Neural progenitor cell (in vitro differentiated cells): ENCODE measurements at regions not wholly inside any gene's neighbourhood (a gene's known extent, or its start where the extent isn't known, plus 50 kb on each side); places are given as distances from the start of the nearest gene placed in this dataset.

ENCODE experiments used
- DNase-seq: peaks from one replicate; pipeline ENCODE4 v3.0.0-alpha.2; 2016; ENCODE audit warnings: low spot score
- H2AFZ ChIP-seq: fragments of 200-600 bp; sonication (generic); replicated peaks from 2 replicates; pipeline ENCODE4 v1.6.1; 2016; ENCODE audit warnings: antibody characterized with exemption
- H3F3A ChIP-seq: fragments of 200-600 bp; sonication (generic); 2 replicates; pipeline ENCODE4 v1.6.1; 2016; ENCODE audit warnings: antibody characterized with exemption, low read depth
- H3K27ac ChIP-seq: fragments of 200-600 bp; sonication (generic); 2 replicates; pipeline ENCODE4 v1.5.1; 2016; ENCODE audit warnings: mild to moderate bottlenecking
- H3K27me3 ChIP-seq: fragments of 200-600 bp; sonication (generic); 2 replicates; pipeline ENCODE4 v1.6.1; 2016; ENCODE audit warnings: mild to moderate bottlenecking, moderate library complexity
- H3K36me3 ChIP-seq: fragments of 200-600 bp; sonication (generic); 2 replicates; pipeline ENCODE4 v1.5.1; 2016
- H3K4me1 ChIP-seq: fragments of 200-600 bp; sonication (generic); 2 replicates; pipeline ENCODE4 v1.6.1; 2016; ENCODE audit warnings: mixed run types
- H3K4me2 ChIP-seq: fragments of 200-600 bp; sonication (generic); 2 replicates; pipeline ENCODE4 v1.6.1; 2016
- H3K4me3 ChIP-seq: fragments of 200-600 bp; sonication (generic); 2 replicates; pipeline ENCODE4 v1.5.1; 2016
- H3K79me2 ChIP-seq: fragments of 200-600 bp; sonication (generic); 2 replicates; pipeline ENCODE4 v1.6.1; 2016; ENCODE audit warnings: low read depth
- H3K9ac ChIP-seq: fragments of 200-600 bp; sonication (generic); 2 replicates; pipeline ENCODE4 v1.6.1; 2016
- H3K9me3 ChIP-seq: fragments of 200-600 bp; sonication (generic); 2 replicates; pipeline ENCODE4 v1.5.1; 2016; ENCODE audit warnings: low read depth
- H4K20me1 ChIP-seq: fragments of 200-600 bp; sonication (generic); 2 replicates; pipeline ENCODE4 v1.6.1; 2016; ENCODE audit warnings: low read depth
- H3K27ac Mint-ChIP-seq: 3 replicates; pipeline ENCODE4 v1.8.0; 2021; ENCODE audit warnings: mixed read lengths
- H3K27me3 Mint-ChIP-seq: 2 replicates; pipeline ENCODE4 v1.8.0; 2022; ENCODE audit warnings: low read depth, mild to moderate bottlenecking, inconsistent platforms, moderate library complexity, mixed read lengths; ENCODE audit not compliant: insufficient read depth
- H3K36me3 Mint-ChIP-seq: 3 replicates; pipeline ENCODE4 v1.8.0; 2021; ENCODE audit warnings: mixed read lengths
- H3K4me1 Mint-ChIP-seq: 3 replicates; pipeline ENCODE4 v1.8.0; 2021; ENCODE audit warnings: mixed read lengths
- H3K4me3 Mint-ChIP-seq: 3 replicates; pipeline ENCODE4 v1.8.0; 2021; ENCODE audit warnings: mild to moderate bottlenecking, moderate library complexity, mixed read lengths
- H3K9me3 Mint-ChIP-seq: 3 replicates; pipeline ENCODE4 v1.8.0; 2020; ENCODE audit warnings: mixed read lengths
- EZH2 ChIP-seq: fragments of 200-600 bp; sonication (generic); IDR thresholded peaks from 2 replicates; pipeline ENCODE4 v1.6.1; 2017; ENCODE audit warnings: antibody characterized with exemption, mild to moderate bottlenecking, moderate library complexity
- EZH2phosphoT487 ChIP-seq: fragments of 200-600 bp; sonication (generic); IDR thresholded peaks from 2 replicates; pipeline ENCODE4 v1.6.1; 2017; ENCODE audit warnings: antibody characterized with exemption
- TF ChIP-seq, protein P1 (sequence below): fragments of 200-600 bp; sonication (generic); IDR thresholded peaks from 2 replicates; pipeline ENCODE4 v1.5.1; 2017; ENCODE audit warnings: antibody characterized with exemption, mild to moderate bottlenecking

DNA sequence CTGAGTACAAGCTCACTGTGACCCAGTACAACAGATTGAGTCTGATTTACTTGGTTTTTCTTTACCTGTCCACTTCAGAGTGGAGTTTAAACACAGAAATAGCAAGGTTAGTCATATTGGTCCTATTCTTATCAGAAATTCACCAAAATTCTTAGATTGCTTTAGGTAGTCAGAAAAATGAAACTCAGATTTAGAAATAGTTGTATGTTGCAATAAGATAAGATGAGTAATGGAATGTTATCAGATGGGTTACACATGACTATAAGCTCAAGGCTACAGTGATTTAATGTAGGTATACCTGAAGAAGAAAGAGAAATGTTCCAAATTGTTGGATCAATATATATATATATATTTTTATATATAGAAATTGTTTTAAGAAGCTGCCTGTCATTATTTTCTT lies 524.1 kb downstream of the LRFN5 start:
- Mint-ChIP-seq H3K36me3 (no peaks in the 10 kb centered on the region), H3K27ac (no peak overlapping the region), H3K4me3 (no peak overlapping the region), H3K9me3 (no peaks in the 10 kb centered on the region), H3K4me1 (no peaks in the 10 kb centered on the region), H3K27me3 (no peaks in the 10 kb centered on the region)
- H2AFZ ChIP-seq = no peak overlapping the region
- no peak overlapping the region for H3K4me2 ChIP-seq
- no peaks in the 10 kb centered on the region for H4K20me1 ChIP-seq
- no peaks in the 10 kb centered on the region for H3K9me3 ChIP-seq
- H3K79me2 ChIP-seq = no peaks in the 10 kb centered on the region
- no peak overlapping the region for H3K27ac ChIP-seq
- no peak for DNase-seq
- H3K4me1 ChIP-seq = no peaks in the 10 kb centered on the region
- TF ChIP-seq EZH2 (no peak), EZH2phosphoT487 (no peak)
- TF ChIP-seq, protein P1, sequence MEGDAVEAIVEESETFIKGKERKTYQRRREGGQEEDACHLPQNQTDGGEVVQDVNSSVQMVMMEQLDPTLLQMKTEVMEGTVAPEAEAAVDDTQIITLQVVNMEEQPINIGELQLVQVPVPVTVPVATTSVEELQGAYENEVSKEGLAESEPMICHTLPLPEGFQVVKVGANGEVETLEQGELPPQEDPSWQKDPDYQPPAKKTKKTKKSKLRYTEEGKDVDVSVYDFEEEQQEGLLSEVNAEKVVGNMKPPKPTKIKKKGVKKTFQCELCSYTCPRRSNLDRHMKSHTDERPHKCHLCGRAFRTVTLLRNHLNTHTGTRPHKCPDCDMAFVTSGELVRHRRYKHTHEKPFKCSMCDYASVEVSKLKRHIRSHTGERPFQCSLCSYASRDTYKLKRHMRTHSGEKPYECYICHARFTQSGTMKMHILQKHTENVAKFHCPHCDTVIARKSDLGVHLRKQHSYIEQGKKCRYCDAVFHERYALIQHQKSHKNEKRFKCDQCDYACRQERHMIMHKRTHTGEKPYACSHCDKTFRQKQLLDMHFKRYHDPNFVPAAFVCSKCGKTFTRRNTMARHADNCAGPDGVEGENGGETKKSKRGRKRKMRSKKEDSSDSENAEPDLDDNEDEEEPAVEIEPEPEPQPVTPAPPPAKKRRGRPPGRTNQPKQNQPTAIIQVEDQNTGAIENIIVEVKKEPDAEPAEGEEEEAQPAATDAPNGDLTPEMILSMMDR = no peak
- H3F3A ChIP-seq = no peaks in the 10 kb centered on the region
- no peak overlapping the region for H3K9ac ChIP-seq
- H3K36me3 ChIP-seq = no peaks in the 10 kb centered on the region
- no peak overlapping the region for H3K4me3 ChIP-seq
- H3K27me3 ChIP-seq = no peaks in the 10 kb centered on the region

DNA sequence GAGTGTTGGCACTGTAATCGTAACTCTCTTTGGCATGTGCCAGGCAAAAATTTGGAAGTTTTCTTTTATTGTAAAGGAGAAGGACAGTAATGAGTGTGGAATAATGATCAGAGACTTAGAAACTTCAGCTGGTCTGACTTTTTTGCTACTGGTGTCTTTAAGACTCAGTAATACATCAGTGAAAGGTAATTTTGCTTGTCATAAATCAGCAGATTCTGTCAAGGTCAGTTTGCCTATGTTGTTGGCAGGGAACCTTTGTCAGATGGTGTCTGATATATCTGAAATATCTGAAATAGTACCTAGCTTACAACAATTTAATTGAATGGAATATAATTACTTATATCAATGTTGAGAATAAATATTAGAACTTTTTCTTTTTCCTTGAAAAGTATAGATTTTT lies 516.9 kb downstream of the LRFN5 start:
- no peaks in the 10 kb centered on the region for H3K9me3 Mint-ChIP-seq
- Histone ChIP-seq H3K27me3 (no peaks in the 10 kb centered on the region), H3K79me2 (no peaks in the 10 kb centered on the region), H3K4me3 (no peak overlapping the region), H3K9me3 (no peaks in the 10 kb centered on the region), H3K4me2 (no peak overlapping the region), H4K20me1 (no peaks in the 10 kb centered on the region), H3F3A (no peaks in the 10 kb centered on the region), H3K9ac (no peak overlapping the region), H3K36me3 (no peaks in the 10 kb centered on the region), H3K27ac (no peak overlapping the region), H3K4me1 (no peaks in the 10 kb centered on the region), H2AFZ (peak overlapping the region; percentile 47)
- no peaks in the 10 kb centered on the region for H3K27me3 Mint-ChIP-seq
- no peak for DNase-seq
- TF ChIP-seq EZH2 = no peak
- TF ChIP-seq EZH2phosphoT487 = no peak
- TF ChIP-seq, protein P1 = no peak
- H3K4me3 Mint-ChIP-seq = no peak overlapping the region
- no peaks in the 10 kb centered on the region for H3K4me1 Mint-ChIP-seq
- no peak overlapping the region for H3K27ac Mint-ChIP-seq
- H3K36me3 Mint-ChIP-seq = no peaks in the 10 kb centered on the region

DNA sequence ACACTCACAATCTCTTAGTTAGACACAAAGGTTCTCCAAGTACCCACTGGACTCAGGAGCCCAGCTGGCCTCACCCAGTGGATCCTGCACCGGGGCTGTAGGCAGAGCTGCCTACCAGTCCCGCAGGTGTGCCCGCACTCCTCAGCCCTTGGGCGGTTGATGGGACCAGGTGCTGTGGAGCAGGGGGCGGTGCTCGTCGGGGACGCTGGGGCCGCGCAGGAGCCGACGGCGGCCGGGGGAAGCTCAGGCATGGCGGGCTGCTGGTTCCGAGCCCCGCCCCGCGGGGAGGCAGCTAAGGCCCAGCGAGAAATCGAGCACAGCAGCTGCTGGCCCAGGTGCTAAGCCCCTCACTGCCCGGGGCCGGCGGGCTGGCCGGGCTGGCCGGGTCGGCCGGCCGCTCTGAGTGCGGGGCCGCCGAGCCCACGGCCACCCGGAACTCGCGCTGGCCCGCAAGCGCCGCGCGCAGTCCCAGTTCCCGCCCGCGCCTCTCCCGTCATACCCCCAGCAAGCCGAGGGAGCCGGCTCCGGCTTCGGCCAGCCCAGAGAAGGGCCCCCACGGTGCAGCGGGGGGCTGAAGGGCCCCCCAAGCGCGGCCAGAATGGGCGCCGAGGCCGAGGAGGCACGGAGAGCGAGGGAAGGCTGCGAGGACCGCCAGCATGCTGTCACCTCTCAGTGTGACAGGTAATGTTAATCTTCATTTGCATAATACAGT lies 506.8 kb downstream of the LRFN5 start:
- H2AFZ ChIP-seq = no peak overlapping the region
- Mint-ChIP-seq H3K4me1 (no peaks in the 10 kb centered on the region), H3K4me3 (no peak overlapping the region), H3K27me3 (peaks cover 2% of the 10 kb centered on the region), H3K36me3 (no peaks in the 10 kb centered on the region), H3K27ac (no peak overlapping the region), H3K9me3 (peaks cover 20% of the 10 kb centered on the region)
- no peak for DNase-seq
- TF ChIP-seq EZH2phosphoT487 (no peak), EZH2 (no peak)
- TF ChIP-seq, protein P1 = no peak
- H3K79me2 ChIP-seq = no peaks in the 10 kb centered on the region
- no peaks in the 10 kb centered on the region for H3F3A ChIP-seq
- no peak overlapping the region for H3K9ac ChIP-seq
- H3K4me2 ChIP-seq = no peak overlapping the region
- no peaks in the 10 kb centered on the region for H4K20me1 ChIP-seq
- no peaks in the 10 kb centered on the region for H3K4me1 ChIP-seq
- H3K4me3 ChIP-seq = no peak overlapping the region
- H3K36me3 ChIP-seq = no peaks in the 10 kb centered on the region
- H3K9me3 ChIP-seq = peaks cover 5% of the 10 kb centered on the region
- no peak overlapping the region for H3K27ac ChIP-seq
- no peaks in the 10 kb centered on the region for H3K27me3 ChIP-seq
